Omental fat pad (tissue), 3 donors: ENCODE measurements at regions not wholly inside any gene's neighbourhood (a gene's known extent, or its start where the extent isn't known, plus 50 kb on each side); places are given as distances from the start of the nearest gene placed in this dataset.

Source experiments
- ATAC-seq: fragments of 150-250 bp; one replicate; pipeline ENCODE4 v1.9.1; 2016; ENCODE audit warnings: mild to moderate bottlenecking, moderate library complexity; ENCODE audit not compliant: low FRiP score
- DNase-seq: peaks from one replicate; pipeline ENCODE4 v3.0.0-alpha.2; 2019; ENCODE audit warnings: low spot score
- TF ChIP-seq, protein P1 (sequence below), 3 donors: fragments of 450-650 bp; IDR thresholded peaks; one replicate each; pipeline ENCODE4 v1.5.1; 2016 to 2017; ENCODE audit warnings: antibody characterized with exemption in 3 of 3, mild to moderate bottlenecking in 3 of 3, moderate library complexity in 2 of 3

DNA sequence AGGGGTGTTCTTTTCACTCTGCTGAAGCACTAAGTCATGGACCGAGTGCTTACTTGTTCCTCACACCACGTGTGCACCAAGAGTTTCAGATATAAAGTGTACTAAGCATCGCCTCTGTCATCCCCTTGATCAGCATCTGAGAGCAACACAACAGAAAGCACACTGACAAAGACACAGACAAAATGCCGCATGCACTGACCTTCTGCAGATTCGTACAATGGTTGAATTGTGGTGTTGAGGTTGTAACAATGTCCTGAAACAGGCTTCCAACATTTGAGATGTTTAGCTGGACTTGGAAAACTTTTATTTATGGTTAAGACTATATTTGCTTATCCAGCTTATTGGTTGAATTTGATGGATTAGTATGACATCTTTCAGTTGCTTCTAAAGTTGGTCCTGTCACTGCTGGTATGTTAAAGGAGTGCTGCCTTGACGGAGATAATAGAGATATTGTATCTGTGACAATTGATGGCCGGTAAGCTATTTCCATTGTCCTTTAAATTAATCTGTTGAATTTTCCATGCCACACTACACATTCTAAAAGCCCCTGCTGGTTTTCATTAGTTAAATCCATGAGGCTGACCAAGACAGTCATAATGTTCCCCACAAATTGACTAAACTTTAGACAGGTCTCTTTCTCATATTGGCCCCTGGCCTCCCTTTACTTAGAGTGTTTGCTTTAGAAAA is 99.9 kb downstream of the CBLN2 start:
- ATAC-seq (no peak), DNase-seq (no peak)
- TF ChIP-seq, protein P1, sequence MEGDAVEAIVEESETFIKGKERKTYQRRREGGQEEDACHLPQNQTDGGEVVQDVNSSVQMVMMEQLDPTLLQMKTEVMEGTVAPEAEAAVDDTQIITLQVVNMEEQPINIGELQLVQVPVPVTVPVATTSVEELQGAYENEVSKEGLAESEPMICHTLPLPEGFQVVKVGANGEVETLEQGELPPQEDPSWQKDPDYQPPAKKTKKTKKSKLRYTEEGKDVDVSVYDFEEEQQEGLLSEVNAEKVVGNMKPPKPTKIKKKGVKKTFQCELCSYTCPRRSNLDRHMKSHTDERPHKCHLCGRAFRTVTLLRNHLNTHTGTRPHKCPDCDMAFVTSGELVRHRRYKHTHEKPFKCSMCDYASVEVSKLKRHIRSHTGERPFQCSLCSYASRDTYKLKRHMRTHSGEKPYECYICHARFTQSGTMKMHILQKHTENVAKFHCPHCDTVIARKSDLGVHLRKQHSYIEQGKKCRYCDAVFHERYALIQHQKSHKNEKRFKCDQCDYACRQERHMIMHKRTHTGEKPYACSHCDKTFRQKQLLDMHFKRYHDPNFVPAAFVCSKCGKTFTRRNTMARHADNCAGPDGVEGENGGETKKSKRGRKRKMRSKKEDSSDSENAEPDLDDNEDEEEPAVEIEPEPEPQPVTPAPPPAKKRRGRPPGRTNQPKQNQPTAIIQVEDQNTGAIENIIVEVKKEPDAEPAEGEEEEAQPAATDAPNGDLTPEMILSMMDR (IDR thresholded peaks at IDR 0.05): no peak

DNA sequence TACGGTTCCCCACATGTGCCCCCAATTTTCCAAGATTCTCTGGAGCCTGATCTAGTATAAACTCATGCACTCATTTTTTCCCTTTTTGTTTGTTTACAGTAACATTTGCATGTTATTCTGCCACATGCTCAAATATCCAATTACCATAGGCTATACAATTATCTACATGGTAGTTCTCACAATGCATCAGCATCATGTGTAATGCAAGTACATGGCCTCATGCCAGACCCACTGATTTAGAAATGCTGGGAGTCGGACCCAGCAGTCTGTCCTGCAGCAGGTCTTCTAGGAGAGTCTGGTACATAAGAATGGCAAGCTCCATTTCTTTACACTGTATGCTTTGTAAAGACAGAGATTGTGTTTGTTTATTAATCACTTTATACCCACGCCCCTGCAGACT is 107.7 kb downstream of the CBLN2 start:
- DNase-seq: no peak
- no peak for ATAC-seq
- TF ChIP-seq, protein P1 (IDR thresholded peaks at IDR 0.05): no peak

DNA sequence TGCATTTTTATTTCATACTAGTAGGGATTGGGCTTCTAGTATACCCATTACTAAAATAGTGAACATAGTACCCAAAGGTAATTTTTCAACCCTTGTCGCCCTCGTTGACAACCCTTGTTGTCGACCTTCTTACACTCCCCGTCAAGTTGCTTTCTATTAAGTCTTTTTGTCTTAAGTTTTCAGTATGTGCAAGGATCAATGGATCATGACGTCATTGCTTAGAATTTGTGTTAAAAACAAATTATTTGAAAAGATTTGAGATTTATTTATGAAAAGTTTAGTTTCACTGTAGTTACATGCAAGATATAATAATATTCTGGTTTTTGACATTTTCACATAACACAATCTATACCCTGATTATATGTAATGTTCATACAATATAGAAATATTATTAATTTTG is 110.4 kb downstream of the CBLN2 start:
- DNase-seq: no peak
- no peak for ATAC-seq
- TF ChIP-seq, protein P1 (IDR thresholded peaks at IDR 0.05): no peak

DNA sequence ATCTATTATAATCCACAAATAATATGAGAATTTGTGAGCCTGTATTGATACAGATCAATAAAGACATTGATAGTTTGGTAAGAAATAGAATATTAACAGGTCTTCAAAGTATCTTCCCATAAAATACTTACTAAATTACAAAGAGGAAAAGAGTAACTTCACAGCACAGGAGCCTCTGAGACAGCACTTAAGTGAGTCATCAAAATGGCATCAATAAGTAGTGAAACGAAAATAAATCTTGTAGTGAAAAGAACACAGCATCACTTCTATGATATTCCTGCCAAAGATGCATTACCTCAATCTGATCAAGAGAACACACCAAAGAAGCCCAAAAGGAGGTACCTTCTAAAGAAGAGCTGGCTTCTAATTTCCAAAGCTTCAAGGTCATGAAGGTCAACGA is 116.4 kb downstream of the CBLN2 start:
- ATAC-seq (no peak), DNase-seq (no peak)
- TF ChIP-seq, protein P1 (IDR thresholded peaks at IDR 0.05): no peak

DNA sequence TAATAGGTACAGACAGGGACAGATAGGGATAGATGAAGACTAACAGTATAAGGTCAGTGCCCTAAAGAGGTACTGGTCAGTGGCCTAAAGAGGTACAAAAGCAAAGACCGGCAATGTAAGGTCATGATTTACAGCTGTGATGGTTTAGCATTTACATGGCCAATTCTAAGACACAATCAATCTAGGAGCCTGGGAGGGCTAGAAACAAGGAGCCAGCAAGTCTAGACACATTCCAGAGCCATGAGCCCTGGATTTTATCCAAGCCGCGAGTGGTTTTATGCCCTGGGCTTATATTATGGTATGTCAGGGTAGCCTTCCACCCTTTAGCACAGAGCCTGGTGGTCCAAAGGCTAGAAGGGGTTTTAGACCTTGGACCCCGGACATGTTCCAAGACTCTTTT is 124.2 kb downstream of the CBLN2 start:
- ATAC-seq: no peak
- TF ChIP-seq, protein P1 (IDR thresholded peaks at IDR 0.05): no peak
- no peak for DNase-seq

DNA sequence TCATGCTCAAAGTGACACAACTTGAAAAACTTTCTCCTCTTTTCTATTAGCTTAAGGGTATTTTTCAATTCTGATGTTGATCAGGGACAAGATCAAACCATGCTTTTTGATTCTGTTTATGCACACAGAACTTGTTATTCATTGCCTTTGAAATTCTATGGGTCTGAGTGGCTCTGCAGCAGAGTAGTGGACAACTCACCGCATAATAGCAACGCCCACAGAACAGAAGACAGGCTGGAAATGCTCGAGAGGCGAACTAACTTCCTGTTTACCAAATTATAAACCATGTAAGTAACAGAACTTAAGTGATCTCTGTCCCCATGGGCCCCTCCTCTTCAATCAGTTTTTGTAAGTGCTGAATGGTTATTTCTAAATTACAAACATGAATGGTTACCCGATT is 131.2 kb downstream of the CBLN2 start:
- ATAC-seq (no peak), DNase-seq (no peak)
- TF ChIP-seq, protein P1 (IDR thresholded peaks at IDR 0.05): no peak

DNA sequence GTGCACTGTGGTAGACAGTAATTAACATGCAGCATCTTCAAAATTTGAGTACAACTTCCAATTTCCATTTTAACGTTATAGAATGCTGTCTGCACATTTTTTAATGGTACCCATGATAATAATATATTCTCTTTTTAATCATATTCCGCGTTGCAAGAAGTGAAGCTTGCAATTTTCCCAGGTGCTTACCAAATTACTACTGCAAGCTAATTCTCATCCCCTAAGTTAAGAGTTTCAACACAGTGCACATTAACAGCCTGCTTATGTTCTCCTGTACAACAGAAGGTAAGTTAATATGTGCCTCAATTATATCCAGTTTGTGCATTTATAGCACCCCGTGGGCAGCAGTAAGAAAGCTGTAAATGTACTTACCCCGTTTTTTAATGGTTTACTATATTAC is 132.9 kb downstream of the CBLN2 start:
- TF ChIP-seq, protein P1 (IDR thresholded peaks at IDR 0.05): no peak
- DNase-seq (no peak), ATAC-seq (no peak)
